H1 (cell line): ENCODE measurements at regions not wholly inside any gene's neighbourhood (a gene's known extent, or its start where the extent isn't known, plus 50 kb on each side); places are given as distances from the start of the nearest gene placed in this dataset.

Experiments
- ASH2L ChIP-seq: fragments of 200-600, 300-600 bp; sonication (generic); IDR thresholded peaks from one replicate; pipeline ENCODE4 v1.7.1; 2017; ENCODE audit warnings: low read length
- ATF2 ChIP-seq: IDR thresholded peaks from 2 replicates; pipeline ENCODE4 v1.6.1; 2012; ENCODE audit warnings: low read length, inconsistent platforms
- ATF3 ChIP-seq: IDR thresholded peaks from 2 replicates; pipeline ENCODE4 v1.6.1; 2011; ENCODE audit warnings: low read depth, mild to moderate bottlenecking, low read length; ENCODE audit not compliant: insufficient read depth
- CHD1 ChIP-seq: IDR thresholded peaks from 2 replicates; pipeline ENCODE4 v1.6.1; 2012; ENCODE audit warnings: low read depth, low read length, improper control_type of control experiment
- EGR1 ChIP-seq: IDR thresholded peaks from 2 replicates; pipeline ENCODE4 v1.6.1; 2011; ENCODE audit warnings: low read depth, low read length, borderline replicate concordance
- FOSL1 ChIP-seq: IDR thresholded peaks from 2 replicates; pipeline ENCODE4 v1.6.1; 2011; ENCODE audit warnings: mild to moderate bottlenecking, low read depth, low read length, moderate library complexity; ENCODE audit not compliant: insufficient read depth
- POLR2A ChIP-seq, 2 experiments: IDR thresholded peaks; 1 replicate in 1 of 2; 2 replicates in 1 of 2; pipeline ENCODE4 v1.6.1; 2011; ENCODE audit warnings: low read depth in 2 of 2, low read length in 2 of 2, mild to moderate bottlenecking in 2 of 2; ENCODE audit errors: control extremely low read depth in 1 of 2
- POLR2AphosphoS5 ChIP-seq: IDR thresholded peaks from 2 replicates; pipeline ENCODE4 v1.6.1; 2011; ENCODE audit warnings: low read depth, low read length
- RXRA ChIP-seq: IDR thresholded peaks from 2 replicates; pipeline ENCODE4 v1.6.1; 2011; ENCODE audit warnings: low read depth, mild to moderate bottlenecking, low read length, moderate library complexity; ENCODE audit not compliant: insufficient read depth
- TAF1 ChIP-seq: IDR thresholded peaks from 2 replicates; pipeline ENCODE4 v1.6.1; 2011; ENCODE audit warnings: mild to moderate bottlenecking, low read depth, low read length
- USF2 ChIP-seq: IDR thresholded peaks from 2 replicates; pipeline ENCODE4 v1.6.1; 2011; ENCODE audit warnings: low read length, improper control_type of control experiment
- TF ChIP-seq, protein P1 (sequence below), 3 experiments: IDR thresholded peaks; 1 replicate in 2 of 3; 2 replicates in 1 of 3; pipeline versions ENCODE4 v1.5.1 to v1.6.1; 2011; ENCODE audit warnings: low read length in 3 of 3, mild to moderate bottlenecking in 3 of 3, inconsistent platforms in 2 of 3, low read depth in 1 of 3, moderate library complexity in 1 of 3; ENCODE audit not compliant: insufficient read depth in 1 of 3; ENCODE audit errors: control extremely low read depth in 1 of 3
- TF ChIP-seq, protein P2 (sequence below): IDR thresholded peaks from 2 replicates; pipeline ENCODE4 v1.6.1; 2012; ENCODE audit warnings: inconsistent platforms

GRCh38 chr1:5611431-5611830 is 380.8 kb downstream of the NPHP4 start:
- TF ChIP-seq, protein P1, sequence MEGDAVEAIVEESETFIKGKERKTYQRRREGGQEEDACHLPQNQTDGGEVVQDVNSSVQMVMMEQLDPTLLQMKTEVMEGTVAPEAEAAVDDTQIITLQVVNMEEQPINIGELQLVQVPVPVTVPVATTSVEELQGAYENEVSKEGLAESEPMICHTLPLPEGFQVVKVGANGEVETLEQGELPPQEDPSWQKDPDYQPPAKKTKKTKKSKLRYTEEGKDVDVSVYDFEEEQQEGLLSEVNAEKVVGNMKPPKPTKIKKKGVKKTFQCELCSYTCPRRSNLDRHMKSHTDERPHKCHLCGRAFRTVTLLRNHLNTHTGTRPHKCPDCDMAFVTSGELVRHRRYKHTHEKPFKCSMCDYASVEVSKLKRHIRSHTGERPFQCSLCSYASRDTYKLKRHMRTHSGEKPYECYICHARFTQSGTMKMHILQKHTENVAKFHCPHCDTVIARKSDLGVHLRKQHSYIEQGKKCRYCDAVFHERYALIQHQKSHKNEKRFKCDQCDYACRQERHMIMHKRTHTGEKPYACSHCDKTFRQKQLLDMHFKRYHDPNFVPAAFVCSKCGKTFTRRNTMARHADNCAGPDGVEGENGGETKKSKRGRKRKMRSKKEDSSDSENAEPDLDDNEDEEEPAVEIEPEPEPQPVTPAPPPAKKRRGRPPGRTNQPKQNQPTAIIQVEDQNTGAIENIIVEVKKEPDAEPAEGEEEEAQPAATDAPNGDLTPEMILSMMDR (IDR thresholded peaks at IDR 0.05; ENCODE audit: control extremely low read depth in 1 of 3, insufficient read depth in 1 of 3, low read depth in 1 of 3, low read length in 3 of 3): no peak
- TF ChIP-seq USF2 (no peak), TAF1 (no peak), POLR2AphosphoS5 (no peak), ATF2 (no peak), POLR2A (IDR thresholded peaks at IDR 0.05; ENCODE audit: control extremely low read depth in 1 of 2, low read depth in 2 of 2, low read length in 2 of 2) (no peak), FOSL1 (no peak), ATF3 (no peak), ASH2L (no peak), RXRA (no peak), CHD1 (no peak), EGR1 (no peak)
- TF ChIP-seq, protein P2, sequence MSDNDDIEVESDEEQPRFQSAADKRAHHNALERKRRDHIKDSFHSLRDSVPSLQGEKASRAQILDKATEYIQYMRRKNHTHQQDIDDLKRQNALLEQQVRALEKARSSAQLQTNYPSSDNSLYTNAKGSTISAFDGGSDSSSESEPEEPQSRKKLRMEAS: no peak
